ENCODE measurements at regions not wholly inside any gene's neighbourhood (a gene's known extent, or its start where the extent isn't known, plus 50 kb on each side); places are given as distances from the start of the nearest gene placed in this dataset.

GRCh38 chr21:15430577-15430976, 299.2 kb upstream of the USP25 start:
- TF ChIP-seq POU2F2 (IDR thresholded peaks at IDR 0.05; ENCODE audit: low read depth, low read length) (no peak), POLR2A (IDR thresholded peaks at IDR 0.05; ENCODE audit: low read depth, low read length) (no peak), TAF1 (IDR thresholded peaks at IDR 0.05; ENCODE audit: low read depth, low read length) (no peak), POLR2AphosphoS5 (IDR thresholded peaks at IDR 0.05; ENCODE audit: low read depth, low read length) (no peak), PAX5 (IDR thresholded peaks at IDR 0.05; ENCODE audit: insufficient read depth, low read length, severe bottlenecking) (no peak)
